GM10248 (cell line): ENCODE measurements at regions not wholly inside any gene's neighbourhood (a gene's known extent, or its start where the extent isn't known, plus 50 kb on each side); places are given as distances from the start of the nearest gene placed in this dataset.

Source experiments
- CTCF ChIA-PET: fragments of 300-600 bp; sonication (Branson Sonifier 250); formaldehyde crosslinking; extraction: SDS; loops from one replicate; lab custom pipeline; 2021; ENCODE audit warnings: antibody characterized with exemption; lab: Yijun Ruan, JAX
- POLR2A ChIA-PET: fragments of 350-650 bp; sonication (Branson Sonifier 250); formaldehyde crosslinking; extraction: SDS; loops from one replicate; lab custom pipeline; 2020; ENCODE audit warnings: antibody characterized with exemption; lab: Yijun Ruan, JAX
- DNase-seq: peaks from one replicate; pipeline ENCODE4 v3.0.0; 2012; ENCODE audit errors: extremely low spot score
- CTCF ChIP-seq: IDR thresholded peaks from 2 replicates; pipeline ENCODE4 v1.5.1; 2012; ENCODE audit warnings: mild to moderate bottlenecking, low read depth; ENCODE audit errors: extremely low read depth, missing control alignments, control extremely low read depth

GRCh38 chr3:187838016-187838540 lies 92.8 kb upstream of the BCL6 start:
- ChIA-PET CTCF (interaction anchor here (1.3 to 1.5 kb wide), 3 partner anchors 23 to 98 kb away, joined by 3 to 6 read pairs (median 3); partner anchors contain the start of gene BCL6), POLR2A (no interaction called here)
- DNase-seq, result no peak
- no peak for TF ChIP-seq CTCF

DNA sequence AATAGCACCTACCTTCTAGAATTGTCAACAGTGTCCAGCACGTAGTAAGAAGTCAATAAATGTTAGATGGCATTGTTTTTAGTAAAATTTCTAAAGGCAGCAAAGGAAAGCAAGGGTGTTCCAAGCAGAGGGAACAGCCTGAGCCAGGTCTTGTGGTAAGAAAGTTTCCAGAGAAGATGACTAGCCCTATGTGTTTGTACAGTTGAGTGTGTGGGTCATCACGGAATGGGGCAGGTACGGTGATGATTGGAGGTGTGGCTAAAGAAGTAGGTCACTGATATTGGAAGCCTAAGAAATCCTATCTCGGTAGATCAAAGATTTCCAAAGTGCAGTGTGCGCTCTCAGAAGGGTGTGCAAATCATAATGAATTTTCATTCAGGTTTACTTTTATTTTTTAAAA lies 94.2 kb upstream of the BCL6 start:
- POLR2A ChIA-PET, result no interaction called here
- DNase-seq, result no peak
- CTCF ChIA-PET, result no interaction called here
- TF ChIP-seq CTCF, result no peak

DNA sequence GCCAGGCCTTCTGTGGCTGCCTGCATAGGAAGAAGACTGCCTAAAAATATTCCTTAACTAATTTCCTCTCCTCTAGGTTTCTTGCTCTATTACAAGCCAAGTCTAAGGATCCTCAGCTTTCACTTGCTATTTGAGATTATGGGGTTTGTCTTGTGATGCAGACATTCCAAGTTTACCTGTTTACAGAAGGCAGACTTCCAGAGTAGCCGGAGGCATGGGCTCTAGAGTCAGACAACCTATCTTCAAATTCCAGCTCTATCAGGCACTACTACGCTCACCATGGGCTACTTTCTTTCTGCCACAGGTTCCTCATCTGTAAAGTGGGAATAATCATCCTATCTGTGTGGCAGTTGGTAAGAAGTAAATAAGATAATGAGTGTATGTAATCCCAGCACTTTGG lies 95.6 kb upstream of the BCL6 start:
- CTCF ChIA-PET, result interaction anchor here (0.8 kb wide), 1 partner anchor 17 kb away, joined by 3 read pairs; no protein-coding TSS in a partner anchor
- POLR2A ChIA-PET, result no interaction called here
- DNase-seq, result no peak
- TF ChIP-seq CTCF, result no peak

DNA sequence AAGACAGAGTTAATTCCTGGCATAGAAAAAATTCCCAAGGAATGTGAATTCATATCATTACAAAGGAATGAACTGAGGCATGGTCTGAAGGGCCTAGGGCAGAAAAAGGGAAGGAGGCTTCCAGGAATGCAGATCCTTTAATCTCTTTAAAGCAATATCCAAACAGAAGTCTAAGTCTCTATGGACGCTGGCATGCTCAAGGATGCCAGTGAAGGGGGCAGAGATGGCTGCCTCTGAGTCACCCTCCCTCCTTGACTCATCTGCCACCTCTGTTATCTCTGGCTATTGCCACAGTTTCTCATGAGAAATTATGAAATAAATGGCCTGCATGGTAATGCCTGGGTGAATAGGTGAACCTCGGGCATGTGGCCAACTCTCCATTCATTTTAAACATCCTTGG lies 96.3 kb upstream of the BCL6 start:
- POLR2A ChIA-PET, result no interaction called here

GRCh38 chr3:187843654-187844053 lies 98.4 kb upstream of the BCL6 start:
- ChIA-PET CTCF (no interaction called here), POLR2A (no interaction called here)

More for the DNA sequence above, 96.3 kb upstream of the BCL6 start:
- CTCF ChIA-PET, result no interaction called here
- DNase-seq, result no peak
- TF ChIP-seq CTCF, result no peak

DNA sequence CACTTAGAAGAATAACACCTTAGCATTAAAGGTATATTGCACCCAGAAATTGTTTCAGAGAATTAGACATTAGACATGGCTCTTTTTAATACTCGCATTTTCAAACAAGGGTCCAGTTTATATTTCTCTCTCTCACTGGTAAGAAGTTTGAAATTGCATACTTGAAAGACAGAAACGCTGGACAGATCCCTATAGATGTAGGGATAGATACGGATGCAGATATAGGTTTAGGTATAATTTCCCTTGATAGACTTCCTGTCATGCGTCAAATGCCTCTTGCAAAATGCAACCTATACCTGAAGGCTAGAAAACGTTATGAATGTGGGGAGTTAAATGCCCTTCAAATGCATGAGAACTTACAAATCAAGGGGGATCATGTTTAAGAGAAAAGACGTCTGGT lies 99.4 kb upstream of the BCL6 start:
- POLR2A ChIA-PET, result no interaction called here
- TF ChIP-seq CTCF, result no peak
- no peak for DNase-seq
- CTCF ChIA-PET, result no interaction called here

More at GRCh38 chr3:187843654-187844053, 98.4 kb upstream of the BCL6 start:
- DNase-seq, result no peak
- no peak for TF ChIP-seq CTCF
